PC-9 (cell line): ENCODE measurements at regions not wholly inside any gene's neighbourhood (a gene's known extent, or its start where the extent isn't known, plus 50 kb on each side); places are given as distances from the start of the nearest gene placed in this dataset.
"Not testable (repeated sequence)": the region's sequence is repeated elsewhere in the genome, so short reads cannot be mapped to it uniquely, and the experiment has no call there.

Source experiments
- CTCF ChIP-seq: fragments of 200-600 bp; sonication (generic); conservative IDR thresholded peaks from 2 replicates; pipeline ENCODE4 v1.6.1; 2017; ENCODE audit warnings: mixed run types, antibody characterized with exemption, mild to moderate bottlenecking, moderate library complexity
- EZH2 ChIP-seq: fragments of 200-600 bp; sonication (generic); IDR thresholded peaks from 2 replicates; pipeline ENCODE4 v1.8.0; 2017; ENCODE audit warnings: antibody characterized with exemption, low read depth

GRCh38 chr15:38799202-38799601 is 234.6 kb upstream of the RASGRP1 start:
- TF ChIP-seq CTCF, EZH2: not testable (repeated sequence)
